ENCODE measurements at regions not wholly inside any gene's neighbourhood (a gene's known extent, or its start where the extent isn't known, plus 50 kb on each side); places are given as distances from the start of the nearest gene placed in this dataset.

- TF ChIP-seq CTCF (IDR thresholded peaks at IDR 0.05) (no peak), POLR2A (IDR thresholded peaks at IDR 0.05) (no peak)
Observed at GRCh38 chr2:16722677-16723076, 57.0 kb upstream of the CYRIA start.
